ENCODE measurements at regions not wholly inside any gene's neighbourhood (a gene's known extent, or its start where the extent isn't known, plus 50 kb on each side); places are given as distances from the start of the nearest gene placed in this dataset.

DNA sequence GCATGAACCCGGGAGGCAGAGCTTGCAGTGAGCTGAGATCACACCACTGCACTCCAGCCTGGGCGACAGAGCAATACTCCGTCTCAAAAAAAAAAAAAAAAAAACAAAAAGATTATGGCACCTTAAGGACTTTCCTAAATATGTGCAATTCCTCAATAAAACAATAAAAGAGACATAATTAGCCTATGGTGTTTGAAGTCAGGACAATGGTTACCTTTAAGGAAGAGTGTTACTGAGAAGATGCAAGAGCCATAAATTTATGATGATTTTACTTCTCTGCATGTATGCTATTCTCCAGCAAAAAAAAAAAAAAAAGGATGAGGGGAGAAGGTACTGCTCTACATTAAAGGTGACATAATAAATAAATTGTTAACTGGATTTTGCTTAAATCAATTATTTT, 208.2 kb upstream of the STK17B start:
- no peaks in the 10 kb centered on the region for H3K36me3 ChIP-seq (replicated peaks in 1 of 2; ENCODE audit: control insufficient read depth in 1 of 2, insufficient read depth in 2 of 2, low read length in 2 of 2)
- Mint-ChIP-seq H3K36me3 (no peaks in the 10 kb centered on the region), H3K27ac (no peak overlapping the region), H3K27me3 (ENCODE audit: low read depth in 3 of 3) (peaks cover 0 to 3% (median 0%) of the 10 kb centered on the region in 3 donors), H3K9me3 (peaks cover 0 to 2% (median 0%) of the 10 kb centered on the region in 7 donors), H3K4me3 (no peak overlapping the region), H3K4me1 (no peaks in the 10 kb centered on the region)
- no peaks in the 10 kb centered on the region for H4K20me1 ChIP-seq (ENCODE audit: insufficient read depth, low read length)
- no peak overlapping the region for H3K27ac ChIP-seq (ENCODE audit: low read depth in 1 of 2, low read length in 2 of 2)
- TF ChIP-seq, protein P1, sequence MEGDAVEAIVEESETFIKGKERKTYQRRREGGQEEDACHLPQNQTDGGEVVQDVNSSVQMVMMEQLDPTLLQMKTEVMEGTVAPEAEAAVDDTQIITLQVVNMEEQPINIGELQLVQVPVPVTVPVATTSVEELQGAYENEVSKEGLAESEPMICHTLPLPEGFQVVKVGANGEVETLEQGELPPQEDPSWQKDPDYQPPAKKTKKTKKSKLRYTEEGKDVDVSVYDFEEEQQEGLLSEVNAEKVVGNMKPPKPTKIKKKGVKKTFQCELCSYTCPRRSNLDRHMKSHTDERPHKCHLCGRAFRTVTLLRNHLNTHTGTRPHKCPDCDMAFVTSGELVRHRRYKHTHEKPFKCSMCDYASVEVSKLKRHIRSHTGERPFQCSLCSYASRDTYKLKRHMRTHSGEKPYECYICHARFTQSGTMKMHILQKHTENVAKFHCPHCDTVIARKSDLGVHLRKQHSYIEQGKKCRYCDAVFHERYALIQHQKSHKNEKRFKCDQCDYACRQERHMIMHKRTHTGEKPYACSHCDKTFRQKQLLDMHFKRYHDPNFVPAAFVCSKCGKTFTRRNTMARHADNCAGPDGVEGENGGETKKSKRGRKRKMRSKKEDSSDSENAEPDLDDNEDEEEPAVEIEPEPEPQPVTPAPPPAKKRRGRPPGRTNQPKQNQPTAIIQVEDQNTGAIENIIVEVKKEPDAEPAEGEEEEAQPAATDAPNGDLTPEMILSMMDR (IDR thresholded peaks at IDR 0.05), result no peak
- H3K27me3 ChIP-seq (ENCODE audit: control insufficient read depth in 2 of 2, insufficient read depth in 2 of 2, low read length in 2 of 2), result no peaks in the 10 kb centered on the region
- no peaks in the 10 kb centered on the region for H3K79me2 ChIP-seq (ENCODE audit: insufficient read depth, low read length)
- no peak overlapping the region for H3K4me2 ChIP-seq (replicated peaks; ENCODE audit: extremely low read depth, low read length, poor library complexity, severe bottlenecking)
- H3K9me3 ChIP-seq (replicated peaks in 1 of 2; ENCODE audit: control insufficient read depth in 1 of 2, insufficient read depth in 1 of 2, low read length in 2 of 2), result no peaks in the 10 kb centered on the region
- no peak overlapping the region for H2AFZ ChIP-seq (ENCODE audit: insufficient read depth, low read depth, low read length, poor library complexity, severe bottlenecking)
- DNase-seq, result no peak
- H3K4me1 ChIP-seq (ENCODE audit: control insufficient read depth in 1 of 2, insufficient read depth in 2 of 2, low read length in 2 of 2), result no peaks in the 10 kb centered on the region
- intact Hi-C loops (cut with micrococcal nuclease), result no loop called here
- no peak overlapping the region for H3K9ac ChIP-seq (ENCODE audit: insufficient read depth, low read length, poor library complexity, severe bottlenecking)
- whole genome bisulfite sequencing (ENCODE audit: insufficient coverage), result no CpG with 5 or more reads among the region's 3 CpGs
- no peak overlapping the region for H3K4me3 ChIP-seq (replicated peaks in 1 of 3; ENCODE audit: low read depth in 2 of 3, low read length in 3 of 3)

DNA sequence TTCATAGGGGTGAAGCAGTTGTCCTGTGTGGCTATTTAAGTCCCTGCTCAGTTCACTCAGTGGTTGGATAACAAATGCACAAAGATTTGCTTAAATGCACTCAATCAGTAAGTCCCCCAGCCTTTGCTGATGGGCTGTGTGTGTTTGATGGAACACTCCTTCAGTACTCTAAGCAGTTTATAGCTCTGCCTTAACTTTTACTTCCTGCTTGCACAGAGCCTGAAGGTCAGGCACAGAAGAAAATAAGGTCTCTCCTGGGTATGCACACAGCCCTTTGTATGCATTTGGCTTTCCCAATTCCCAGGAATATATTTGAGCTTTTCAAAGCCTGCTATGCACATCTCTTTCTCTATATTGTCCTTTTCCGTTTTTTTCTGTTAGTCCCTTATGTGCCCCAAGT, 208.7 kb upstream of the STK17B start:
- DNase-seq, result no peak
- H3K27me3 Mint-ChIP-seq (ENCODE audit: low read depth in 3 of 3), result peaks cover 0 to 3% (median 2%) of the 10 kb centered on the region in 3 donors
- peaks cover 0 to 4% (median 0%) of the 10 kb centered on the region in 7 donors for H3K9me3 Mint-ChIP-seq
- Histone ChIP-seq H3K27me3 (ENCODE audit: control insufficient read depth in 2 of 2, insufficient read depth in 2 of 2, low read length in 2 of 2) (no peaks in the 10 kb centered on the region), H3K9me3 (replicated peaks in 1 of 2; ENCODE audit: control insufficient read depth in 1 of 2, insufficient read depth in 1 of 2, low read length in 2 of 2) (no peaks in the 10 kb centered on the region), H3K79me2 (ENCODE audit: insufficient read depth, low read length) (no peaks in the 10 kb centered on the region), H3K36me3 (replicated peaks in 1 of 2; ENCODE audit: control insufficient read depth in 1 of 2, insufficient read depth in 2 of 2, low read length in 2 of 2) (no peaks in the 10 kb centered on the region), H4K20me1 (ENCODE audit: insufficient read depth, low read length) (no peaks in the 10 kb centered on the region), H3K4me1 (ENCODE audit: control insufficient read depth in 1 of 2, insufficient read depth in 2 of 2, low read length in 2 of 2) (no peaks in the 10 kb centered on the region), H3K4me2 (replicated peaks; ENCODE audit: extremely low read depth, low read length, poor library complexity, severe bottlenecking) (no peak overlapping the region), H3K27ac (ENCODE audit: low read depth in 1 of 2, low read length in 2 of 2) (no peak overlapping the region), H3K9ac (ENCODE audit: insufficient read depth, low read length, poor library complexity, severe bottlenecking) (no peak overlapping the region), H3K4me3 (replicated peaks in 1 of 3; ENCODE audit: low read depth in 2 of 3, low read length in 3 of 3) (no peak overlapping the region), H2AFZ (ENCODE audit: insufficient read depth, low read depth, low read length, poor library complexity, severe bottlenecking) (no peak overlapping the region)
- no peaks in the 10 kb centered on the region for H3K4me1 Mint-ChIP-seq
- intact Hi-C loops (cut with micrococcal nuclease), result no loop called here
- TF ChIP-seq, protein P1 (IDR thresholded peaks at IDR 0.05), result no peak
- no CpG with 5 or more reads among the region's 1 CpG for WGBS (ENCODE audit: insufficient coverage)
- no peaks in the 10 kb centered on the region for H3K36me3 Mint-ChIP-seq
- H3K27ac Mint-ChIP-seq, result no peak overlapping the region
- H3K4me3 Mint-ChIP-seq, result no peak overlapping the region

All from CD14-positive monocyte (primary cell).